Heart right ventricle (tissue), 16 donors: ENCODE measurements at regions not wholly inside any gene's neighbourhood (a gene's known extent, or its start where the extent isn't known, plus 50 kb on each side); places are given as distances from the start of the nearest gene placed in this dataset.
A peak's percentile ranks its signal among the peaks of the same experiment; 100 is the strongest.

Experiments
- ATAC-seq, 8 donors: fragments of 200-7000 bp; cut with Tn5 transposase; one replicate each; pipeline ENCODE4 v1.9.1; 2020; ENCODE audit warnings: mild to moderate bottlenecking in 8 of 8, moderate library complexity in 8 of 8, moderate number of reproducible peaks in 1 of 8
- DNase-seq, 2 donors: peaks; one replicate each; pipeline ENCODE4 v3.0.0-alpha.2; 2020
- H3K27ac ChIP-seq, 10 donors: fragments of 200-600 bp; sonication (generic) in 2 of 10; one replicate each; pipeline versions ENCODE4 v1.5.0 to v1.8.0; 2020 to 2022; ENCODE audit warnings: mild to moderate bottlenecking in 3 of 10
- H3K27me3 ChIP-seq, 7 donors: fragments of 200-600 bp; one replicate each; pipeline ENCODE4 v1.8.0; 2021 to 2022; ENCODE audit warnings: mild to moderate bottlenecking in 2 of 7
- H3K36me3 ChIP-seq, 9 donors: fragments of 200-600 bp; sonication (generic) in 1 of 9; one replicate each; pipeline versions ENCODE4 v1.5.0 to v1.8.0; 2020 to 2022; ENCODE audit warnings: mild to moderate bottlenecking in 2 of 9
- H3K4me1 ChIP-seq, 9 donors: fragments of 200-600 bp; sonication (generic) in 1 of 9; one replicate each; pipeline versions ENCODE4 v1.5.0 to v1.8.0; 2020 to 2022; ENCODE audit warnings: mild to moderate bottlenecking in 4 of 9
- H3K4me3 ChIP-seq, 10 donors: fragments of 200-600 bp; sonication (generic) in 2 of 10; one replicate each; pipeline versions ENCODE4 v1.5.0 to v1.8.0; 2020 to 2022; ENCODE audit warnings: mild to moderate bottlenecking in 7 of 10, moderate library complexity in 2 of 10
- H3K9me3 ChIP-seq, 11 donors: fragments of 200-600 bp in 10 of 11; sonication (generic) in 2 of 11; one replicate each; pipeline versions ENCODE4 v1.5.0 to v1.8.0; 2013 to 2022; ENCODE audit warnings: mild to moderate bottlenecking in 2 of 11, control low read depth in 1 of 11, moderate library complexity in 1 of 11
- WGBS, 2 donors: extraction: QIAGEN DNeasy Blood & Tissue Kit; methylation state at CpG; one replicate each; pipeline ENCODE4 v1.1.7; 2013; ENCODE audit warnings: inconsistent platforms in 1 of 2; 5-methylcytosine and 5-hydroxymethylcytosine counted together
- intact Hi-C, 10 donors: fragments of 100-400 bp; cut with DNase I; formaldehyde crosslinking; loops; one replicate each; pipeline versions ENCODE4 v1.11.1 to v1.14.2; 2022
- TF ChIP-seq, protein P1 (sequence below), 9 donors: fragments of 200-600 bp; sonication (generic) in 2 of 9; IDR thresholded peaks; one replicate each; pipeline versions ENCODE4 v1.5.0 to v1.8.0; 2021 to 2022; ENCODE audit warnings: antibody characterized with exemption in 9 of 9, mild to moderate bottlenecking in 5 of 9, moderate library complexity in 1 of 9
- donor health status: Arrhythmogenic right ventricular cardiomyopathy.
- donor health status: ischemic (EF 13 %, LVEDD 7.1; RV severe dilation, severe dysfunction).
- donor health status: healthy with polysubstance abuse.
- donor health status: DM: no; HTN: yes; CAD: no.
- donor health status: DM: no; HTN: no; CAD: no.
- donor health status: ischemic (EF 25% LVEDD 6.9; RV normal size, moderate dysfunction).
- donor health status: ischemic (EF 25% LVEDD 5.7; RV mildly dilated, moderate dysfunction).
- donor health status: healthy.
- donor health status: DM: yes; HTN: yes; CAD: no.
- donor health status: Ischemic cardiomyopathy.
- donor health status: ischemic (EF 35%, LVEDD 5.7; RV mildly dilated, moderate dysfunction).
- donor health status: nonischemic (EF 11% LVEDD 7.7; RV severe dilation, severe dysfunction).
- donor health status: DM: yes; HTN: yes; CAD: no.
- donor health status: PGD.
- donor health status: ischemic (EF 29% LVEDD 5.4; RV normal size, mild dysfunction).
- donor health status: nonischemic (EF 23%, LVEDD 6.1; RV moderate dilation, normal function).

- ATAC-seq = no peak
These were observed 511.2 kb downstream of the PLPP3 start for GRCh38 chr1:56068210-56068609.

DNA sequence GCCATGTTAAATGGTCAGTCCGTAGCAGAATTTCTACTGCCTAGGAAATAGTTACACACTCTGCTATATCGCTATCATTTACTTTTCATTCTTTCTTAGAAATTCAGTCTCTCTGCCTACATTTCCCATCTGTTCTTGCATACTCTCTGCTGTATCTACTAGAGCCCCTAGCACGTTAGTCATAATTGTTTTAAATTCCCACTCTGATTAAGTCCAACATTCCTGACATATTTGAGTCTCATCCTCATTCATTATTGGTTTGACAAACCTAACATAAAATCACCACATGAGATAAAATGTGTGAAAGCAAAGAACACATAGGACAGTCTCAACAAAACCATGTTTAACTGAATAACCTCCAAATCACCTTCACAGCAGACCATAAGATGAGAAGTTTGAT is 513.6 kb downstream of the PLPP3 start:
- Histone ChIP-seq H3K4me1 (peaks cover 0 to 8% (median 0%) of the 10 kb centered on the region in 9 donors), H3K4me3 (no peak overlapping the region), H3K27ac (no peak overlapping the region), H3K27me3 (no peaks in the 10 kb centered on the region), H3K9me3 (no peaks in the 10 kb centered on the region), H3K36me3 (no peaks in the 10 kb centered on the region)
- TF ChIP-seq, protein P1, sequence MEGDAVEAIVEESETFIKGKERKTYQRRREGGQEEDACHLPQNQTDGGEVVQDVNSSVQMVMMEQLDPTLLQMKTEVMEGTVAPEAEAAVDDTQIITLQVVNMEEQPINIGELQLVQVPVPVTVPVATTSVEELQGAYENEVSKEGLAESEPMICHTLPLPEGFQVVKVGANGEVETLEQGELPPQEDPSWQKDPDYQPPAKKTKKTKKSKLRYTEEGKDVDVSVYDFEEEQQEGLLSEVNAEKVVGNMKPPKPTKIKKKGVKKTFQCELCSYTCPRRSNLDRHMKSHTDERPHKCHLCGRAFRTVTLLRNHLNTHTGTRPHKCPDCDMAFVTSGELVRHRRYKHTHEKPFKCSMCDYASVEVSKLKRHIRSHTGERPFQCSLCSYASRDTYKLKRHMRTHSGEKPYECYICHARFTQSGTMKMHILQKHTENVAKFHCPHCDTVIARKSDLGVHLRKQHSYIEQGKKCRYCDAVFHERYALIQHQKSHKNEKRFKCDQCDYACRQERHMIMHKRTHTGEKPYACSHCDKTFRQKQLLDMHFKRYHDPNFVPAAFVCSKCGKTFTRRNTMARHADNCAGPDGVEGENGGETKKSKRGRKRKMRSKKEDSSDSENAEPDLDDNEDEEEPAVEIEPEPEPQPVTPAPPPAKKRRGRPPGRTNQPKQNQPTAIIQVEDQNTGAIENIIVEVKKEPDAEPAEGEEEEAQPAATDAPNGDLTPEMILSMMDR (IDR thresholded peaks at IDR 0.05) = no peak
- DNase-seq (no peak), ATAC-seq (no peak)
- WGBS, 2 donors = 67 to 70% methylated on average over 3 of the region's 3 CpGs
- intact Hi-C loops = no loop called here

More at GRCh38 chr1:56068210-56068609, 511.2 kb downstream of the PLPP3 start:
- intact Hi-C loops = no loop called here
- no peak for DNase-seq
- H3K4me3 ChIP-seq = no peak overlapping the region
- peaks cover 0 to 14% (median 8%) of the 10 kb centered on the region in 9 donors for H3K4me1 ChIP-seq
- no peaks in the 10 kb centered on the region for H3K36me3 ChIP-seq
- TF ChIP-seq, protein P1 (IDR thresholded peaks at IDR 0.05) = no peak
- 90 to 96% methylated on average over 6 of the region's 6 CpGs for WGBS, 2 donors
- H3K27ac ChIP-seq = no peak overlapping the region
- no peaks in the 10 kb centered on the region for H3K9me3 ChIP-seq
- H3K27me3 ChIP-seq = no peaks in the 10 kb centered on the region

DNA sequence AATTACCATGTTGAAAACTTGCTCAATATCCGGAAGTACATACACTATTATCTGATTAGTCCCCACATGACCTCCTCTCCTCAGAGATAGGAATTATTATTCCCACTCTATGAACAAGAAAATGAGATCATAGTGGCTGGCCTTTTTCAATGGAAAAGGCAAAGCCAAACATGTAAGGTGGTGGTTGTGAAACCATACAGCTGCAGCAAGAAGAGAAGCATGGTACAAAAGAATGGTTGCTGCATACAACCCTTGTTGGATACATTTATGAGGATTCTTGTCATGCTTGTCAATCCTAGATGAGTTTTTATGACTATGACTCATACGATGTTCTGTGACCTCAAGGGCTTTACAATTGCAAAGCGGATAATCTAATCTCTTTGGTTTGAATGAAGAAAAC is 514.7 kb downstream of the PLPP3 start:
- Histone ChIP-seq H3K27me3 (no peaks in the 10 kb centered on the region), H3K36me3 (no peaks in the 10 kb centered on the region), H3K4me3 (no peak overlapping the region), H3K9me3 (no peaks in the 10 kb centered on the region), H3K27ac (no peak overlapping the region), H3K4me1 (peaks cover 0 to 8% (median 0%) of the 10 kb centered on the region in 9 donors)
- intact Hi-C loops = no loop called here
- TF ChIP-seq, protein P1 (IDR thresholded peaks at IDR 0.05) = no peak
- DNase-seq (no peak), ATAC-seq (peak in 1 of 8 donors; percentile 56)
- WGBS, 2 donors = 71 to 75% methylated on average over 3 of the region's 3 CpGs

DNA sequence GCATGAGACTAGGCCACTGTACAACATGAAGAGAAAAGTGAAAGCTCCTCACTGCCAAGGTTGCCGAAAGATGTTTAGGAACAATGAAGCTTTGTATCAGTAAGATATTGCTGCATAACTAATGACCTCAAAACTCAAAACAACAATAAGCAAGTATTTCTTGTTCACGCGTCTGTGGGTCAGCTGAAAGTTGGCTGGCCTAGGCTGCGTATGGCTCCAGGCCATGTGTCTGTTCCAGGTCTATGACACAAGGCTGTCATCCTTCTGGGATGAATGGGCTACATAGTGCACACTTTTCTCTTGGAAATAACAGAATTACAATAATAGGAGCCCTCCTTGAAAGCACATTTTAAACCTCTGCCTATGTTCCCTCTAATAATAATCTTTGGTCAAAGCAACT is 515.9 kb downstream of the PLPP3 start:
- TF ChIP-seq, protein P1 (IDR thresholded peaks at IDR 0.05) = no peak
- WGBS, 2 donors = 76 to 84% methylated on average over 4 of the region's 4 CpGs
- H3K27ac ChIP-seq = no peak overlapping the region
- H3K9me3 ChIP-seq = no peaks in the 10 kb centered on the region
- H3K4me3 ChIP-seq = no peak overlapping the region
- intact Hi-C loops = no loop called here
- peaks cover 0 to 3% (median 0%) of the 10 kb centered on the region in 9 donors for H3K4me1 ChIP-seq
- ATAC-seq = peak in 1 of 8 donors; percentile 49
- no peaks in the 10 kb centered on the region for H3K27me3 ChIP-seq
- peak in 1 of 2 donors; percentile 46 for DNase-seq
- no peaks in the 10 kb centered on the region for H3K36me3 ChIP-seq
